ENCODE measurements at regions not wholly inside any gene's neighbourhood (a gene's known extent, or its start where the extent isn't known, plus 50 kb on each side); places are given as distances from the start of the nearest gene placed in this dataset.

GRCh38 chr10:33066558-33067236, 108.7 kb upstream of the ITGB1 start:
- WGBS = 80% methylated on average over 9 of the region's 9 CpGs
- Histone ChIP-seq H3K4me3 (no peak overlapping the region), H3K4me1 (replicated peaks) (no peaks in the 10 kb centered on the region), H3K27ac (no peak overlapping the region), H3K36me3 (no peaks in the 10 kb centered on the region), H3K27me3 (replicated peaks; ENCODE audit: insufficient read depth) (no peaks in the 10 kb centered on the region), H3K9me3 (no peaks in the 10 kb centered on the region)
- DNase-seq (ENCODE audit: low spot score) = no peak
- TF ChIP-seq POLR2A (IDR thresholded peaks at IDR 0.05) (no peak), POLR2AphosphoS5 (IDR thresholded peaks at IDR 0.05) (no peak), CTCF (IDR thresholded peaks at IDR 0.05) (no peak)
- intact Hi-C loops (cut with DNase I) = no loop called here

- no peaks in the 10 kb centered on the region for H3K27me3 ChIP-seq (replicated peaks; ENCODE audit: insufficient read depth)
- no peaks in the 10 kb centered on the region for H3K9me3 ChIP-seq
- H3K36me3 ChIP-seq = no peaks in the 10 kb centered on the region
- no peak overlapping the region for H3K4me3 ChIP-seq
- H3K4me1 ChIP-seq (replicated peaks) = no peaks in the 10 kb centered on the region
- WGBS = 83% methylated on average over 1 of the region's 1 CpG
- no peak overlapping the region for H3K27ac ChIP-seq
- no peak for DNase-seq (ENCODE audit: low spot score)
- intact Hi-C loops (cut with DNase I) = no loop called here
- TF ChIP-seq CTCF (IDR thresholded peaks at IDR 0.05) (no peak), POLR2AphosphoS5 (IDR thresholded peaks at IDR 0.05) (no peak), POLR2A (IDR thresholded peaks at IDR 0.05) (no peak)
Observed at GRCh38 chr10:33065111-33065510, 107.1 kb upstream of the ITGB1 start.

- no peak overlapping the region for H3K27ac ChIP-seq
- H3K9me3 ChIP-seq = no peaks in the 10 kb centered on the region
- H3K27me3 ChIP-seq (replicated peaks; ENCODE audit: insufficient read depth) = no peaks in the 10 kb centered on the region
- H3K4me3 ChIP-seq = no peak overlapping the region
- TF ChIP-seq POLR2A (IDR thresholded peaks at IDR 0.05) (no peak), CTCF (IDR thresholded peaks at IDR 0.05) (no peak), POLR2AphosphoS5 (IDR thresholded peaks at IDR 0.05) (no peak)
- H3K4me1 ChIP-seq (replicated peaks) = no peaks in the 10 kb centered on the region
- H3K36me3 ChIP-seq = no peaks in the 10 kb centered on the region
- intact Hi-C loops (cut with DNase I) = no loop called here
- DNase-seq (ENCODE audit: low spot score) = no peak
- whole genome bisulfite sequencing = 56% methylated on average over 1 of the region's 1 CpG
Observed at GRCh38 chr10:33064706-33065105, 106.7 kb upstream of the ITGB1 start.

- no peak for TF ChIP-seq CTCF (IDR thresholded peaks at IDR 0.05)
- no peak for TF ChIP-seq POLR2A (IDR thresholded peaks at IDR 0.05)
- no peak for TF ChIP-seq POLR2AphosphoS5 (IDR thresholded peaks at IDR 0.05)
- 90% methylated on average over 12 of the region's 12 CpGs for WGBS
- Histone ChIP-seq H3K36me3 (no peaks in the 10 kb centered on the region), H3K27ac (no peak overlapping the region), H3K27me3 (replicated peaks; ENCODE audit: insufficient read depth) (no peaks in the 10 kb centered on the region), H3K9me3 (no peaks in the 10 kb centered on the region), H3K4me3 (no peak overlapping the region), H3K4me1 (replicated peaks) (no peaks in the 10 kb centered on the region)
- DNase-seq (ENCODE audit: low spot score) = no peak
- intact Hi-C loops (cut with DNase I) = no loop called here
Observed at GRCh38 chr10:33057620-33058019, 99.6 kb upstream of the ITGB1 start.

- intact Hi-C loops (cut with DNase I) = no loop called here
- Histone ChIP-seq H3K27ac (no peak overlapping the region), H3K36me3 (no peaks in the 10 kb centered on the region), H3K4me1 (replicated peaks) (no peaks in the 10 kb centered on the region), H3K9me3 (no peaks in the 10 kb centered on the region), H3K4me3 (no peak overlapping the region), H3K27me3 (replicated peaks; ENCODE audit: insufficient read depth) (no peaks in the 10 kb centered on the region)
- TF ChIP-seq CTCF (IDR thresholded peaks at IDR 0.05) = no peak
- no peak for TF ChIP-seq POLR2AphosphoS5 (IDR thresholded peaks at IDR 0.05)
- no peak for TF ChIP-seq POLR2A (IDR thresholded peaks at IDR 0.05)
- 85% methylated on average over 4 of the region's 4 CpGs for WGBS
- DNase-seq (ENCODE audit: low spot score) = no peak
Observed at GRCh38 chr10:33056828-33057596, 99.0 kb upstream of the ITGB1 start.

Data from prostate gland (tissue), 2 donors.